Fibroblast of lung (primary cell): ENCODE measurements at regions not wholly inside any gene's neighbourhood (a gene's known extent, or its start where the extent isn't known, plus 50 kb on each side); places are given as distances from the start of the nearest gene placed in this dataset.

Source experiments
- DNase-seq, 2 donors: peaks; one replicate each; pipeline versions ENCODE4 v3.0.0 to v3.0.0-alpha.2; 2010; ENCODE audit warnings: low read depth in 2 of 2
- H2AFZ ChIP-seq: 2 replicates; pipeline ENCODE4 v1.5.1; 2012; ENCODE audit warnings: low read length, control low read depth, inconsistent platforms
- H3K27ac ChIP-seq: 2 replicates; pipeline ENCODE4 v1.5.1; 2011; ENCODE audit warnings: low read length, control low read depth; ENCODE audit not compliant: insufficient read depth
- H3K27me3 ChIP-seq: 2 replicates; pipeline ENCODE4 v1.5.1; 2011; ENCODE audit warnings: mild to moderate bottlenecking, low read length; ENCODE audit not compliant: control insufficient read depth, insufficient read depth
- H3K36me3 ChIP-seq: 2 replicates; pipeline ENCODE4 v1.5.1; 2011; ENCODE audit warnings: low read length; ENCODE audit not compliant: control insufficient read depth, insufficient read depth
- H3K4me1 ChIP-seq: 2 replicates; pipeline ENCODE4 v1.5.1; 2011; ENCODE audit warnings: low read length; ENCODE audit not compliant: control insufficient read depth, insufficient read depth; ENCODE audit errors: extremely low read depth
- H3K4me2 ChIP-seq: 2 replicates; pipeline ENCODE4 v1.5.1; 2011; ENCODE audit warnings: low read length, control low read depth; ENCODE audit not compliant: insufficient read depth; ENCODE audit errors: extremely low read depth
- H3K4me3 ChIP-seq, 4 experiments: fragments of 200-600 bp in 1 of 4; sonication (generic) in 1 of 4; replicated peaks in 1 of 4; 2 replicates each; pipeline ENCODE4 v1.5.1; 2011 to 2016; ENCODE audit warnings: low read length in 4 of 4, low read depth in 3 of 4, mild to moderate bottlenecking in 3 of 4, control low read depth in 2 of 4, inconsistent platforms in 1 of 4, mixed read lengths in 1 of 4; ENCODE audit not compliant: insufficient read depth in 1 of 4; ENCODE audit errors: control extremely low read depth in 1 of 4
- H3K79me2 ChIP-seq: 2 replicates; pipeline ENCODE4 v1.5.1; 2012; ENCODE audit warnings: mild to moderate bottlenecking, low read length, inconsistent platforms; ENCODE audit not compliant: control insufficient read depth, insufficient read depth
- H3K9ac ChIP-seq: 2 replicates; pipeline ENCODE4 v1.5.1; 2011; ENCODE audit warnings: mild to moderate bottlenecking, low read length, control low read depth; ENCODE audit not compliant: insufficient read depth
- H3K9me3 ChIP-seq: 2 replicates; pipeline ENCODE4 v1.5.1; 2012; ENCODE audit warnings: low read depth, low read length; ENCODE audit not compliant: control insufficient read depth, insufficient read depth
- H4K20me1 ChIP-seq: 2 replicates; pipeline ENCODE4 v1.5.1; 2011; ENCODE audit warnings: low read length; ENCODE audit not compliant: control insufficient read depth, insufficient read depth; ENCODE audit errors: extremely low read depth
- EZH2 ChIP-seq: IDR thresholded peaks from 2 replicates; pipeline ENCODE4 v1.5.1; 2012; ENCODE audit warnings: low read length, control low read depth, mild to moderate bottlenecking; ENCODE audit errors: missing control alignments
- TF ChIP-seq, protein P1 (sequence below), 2 donors: IDR thresholded peaks in 1 of 2; conservative IDR thresholded peaks in 1 of 2; 1 replicate in 1 of 2; 2 replicates in 1 of 2; pipeline ENCODE4 v1.5.1; 2011 to 2012; ENCODE audit warnings: low read length in 2 of 2, control low read depth in 1 of 2, inconsistent platforms in 1 of 2, low read depth in 1 of 2, mild to moderate bottlenecking in 1 of 2

DNA sequence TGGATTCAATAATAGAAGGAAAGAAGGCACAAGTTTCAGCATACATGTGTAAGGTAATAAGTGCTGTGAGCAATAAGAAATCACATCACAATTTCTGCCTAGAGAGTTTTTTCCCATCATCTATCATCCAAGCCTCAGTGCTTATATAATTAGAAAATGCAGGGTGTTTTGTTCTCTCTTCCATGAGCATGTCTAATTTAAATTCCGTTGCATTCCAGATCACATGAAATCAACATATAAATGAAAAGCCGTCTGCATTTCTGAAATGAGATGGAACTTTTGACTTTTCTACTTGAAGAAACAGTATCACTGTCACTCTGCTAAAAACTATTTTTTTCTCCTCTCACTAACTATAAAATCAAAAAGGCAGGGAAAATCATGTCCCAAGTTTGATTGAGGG is 74.5 kb upstream of the CD2AP start:
- H4K20me1 ChIP-seq: no peaks in the 10 kb centered on the region
- DNase-seq: no peak
- no peak overlapping the region for H2AFZ ChIP-seq
- no peaks in the 10 kb centered on the region for H3K79me2 ChIP-seq
- no peaks in the 10 kb centered on the region for H3K4me1 ChIP-seq
- no peaks in the 10 kb centered on the region for H3K9me3 ChIP-seq
- no peak overlapping the region for H3K9ac ChIP-seq
- H3K27ac ChIP-seq: no peak overlapping the region
- H3K4me2 ChIP-seq: no peak overlapping the region
- H3K27me3 ChIP-seq: no peaks in the 10 kb centered on the region
- no peaks in the 10 kb centered on the region for H3K36me3 ChIP-seq
- no peak overlapping the region for H3K4me3 ChIP-seq
- TF ChIP-seq EZH2: no peak
- TF ChIP-seq, protein P1, sequence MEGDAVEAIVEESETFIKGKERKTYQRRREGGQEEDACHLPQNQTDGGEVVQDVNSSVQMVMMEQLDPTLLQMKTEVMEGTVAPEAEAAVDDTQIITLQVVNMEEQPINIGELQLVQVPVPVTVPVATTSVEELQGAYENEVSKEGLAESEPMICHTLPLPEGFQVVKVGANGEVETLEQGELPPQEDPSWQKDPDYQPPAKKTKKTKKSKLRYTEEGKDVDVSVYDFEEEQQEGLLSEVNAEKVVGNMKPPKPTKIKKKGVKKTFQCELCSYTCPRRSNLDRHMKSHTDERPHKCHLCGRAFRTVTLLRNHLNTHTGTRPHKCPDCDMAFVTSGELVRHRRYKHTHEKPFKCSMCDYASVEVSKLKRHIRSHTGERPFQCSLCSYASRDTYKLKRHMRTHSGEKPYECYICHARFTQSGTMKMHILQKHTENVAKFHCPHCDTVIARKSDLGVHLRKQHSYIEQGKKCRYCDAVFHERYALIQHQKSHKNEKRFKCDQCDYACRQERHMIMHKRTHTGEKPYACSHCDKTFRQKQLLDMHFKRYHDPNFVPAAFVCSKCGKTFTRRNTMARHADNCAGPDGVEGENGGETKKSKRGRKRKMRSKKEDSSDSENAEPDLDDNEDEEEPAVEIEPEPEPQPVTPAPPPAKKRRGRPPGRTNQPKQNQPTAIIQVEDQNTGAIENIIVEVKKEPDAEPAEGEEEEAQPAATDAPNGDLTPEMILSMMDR (conservative IDR thresholded peaks at IDR 0.05 in 1 of 2, IDR thresholded peaks at IDR 0.05 in 1 of 2; ENCODE audit: low read depth in 1 of 2, low read length in 2 of 2): no peak

DNA sequence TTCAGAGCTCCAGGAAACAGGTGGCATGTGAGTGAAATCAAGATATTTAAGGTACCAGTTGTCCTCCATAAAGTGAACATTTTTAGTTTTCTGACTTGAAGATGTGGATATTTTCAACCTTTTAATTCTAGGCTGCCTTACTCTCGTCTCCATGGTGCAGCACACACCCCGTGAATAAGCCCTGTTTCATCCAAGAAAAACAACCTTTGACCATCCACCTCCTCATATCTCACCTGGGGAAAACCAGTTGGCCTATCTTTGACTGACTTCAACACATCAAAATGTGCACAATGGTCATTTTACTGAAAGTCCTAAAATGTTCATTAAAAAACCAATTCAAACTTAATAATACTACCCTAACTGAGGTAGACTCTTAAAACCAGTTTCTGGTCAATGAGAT is 73.8 kb upstream of the CD2AP start:
- no peak overlapping the region for H3K27ac ChIP-seq
- no peak overlapping the region for H3K4me2 ChIP-seq
- H3K79me2 ChIP-seq: no peaks in the 10 kb centered on the region
- no peaks in the 10 kb centered on the region for H3K9me3 ChIP-seq
- H3K4me1 ChIP-seq: no peaks in the 10 kb centered on the region
- H3K4me3 ChIP-seq: no peak overlapping the region
- H4K20me1 ChIP-seq: no peaks in the 10 kb centered on the region
- no peak overlapping the region for H2AFZ ChIP-seq
- no peak for DNase-seq
- TF ChIP-seq EZH2: no peak
- no peak overlapping the region for H3K9ac ChIP-seq
- H3K27me3 ChIP-seq: no peaks in the 10 kb centered on the region
- H3K36me3 ChIP-seq: no peaks in the 10 kb centered on the region

DNA sequence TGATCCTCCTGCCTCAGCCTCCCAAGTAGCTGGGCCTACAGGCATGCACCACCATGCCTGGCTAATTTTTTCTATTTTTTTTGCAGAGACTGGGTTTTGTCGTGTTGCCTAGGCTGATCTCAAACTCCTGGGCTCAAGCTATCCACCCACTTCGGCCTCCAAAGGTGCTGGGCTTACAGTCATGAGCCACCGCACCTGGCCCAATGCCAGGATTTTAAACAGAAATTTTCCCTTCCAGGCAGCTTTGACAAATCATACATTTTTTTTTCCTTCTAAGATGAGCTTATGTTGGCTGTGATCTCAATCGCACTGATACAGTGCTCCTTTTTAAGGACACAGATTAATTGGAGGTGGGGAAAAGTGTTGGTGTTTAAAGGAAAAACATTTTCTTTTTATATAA is 73.2 kb upstream of the CD2AP start:
- Histone ChIP-seq H2AFZ (no peak overlapping the region), H3K9me3 (no peaks in the 10 kb centered on the region), H3K4me3 (no peak overlapping the region), H3K4me2 (no peak overlapping the region), H3K27me3 (no peaks in the 10 kb centered on the region), H3K36me3 (no peaks in the 10 kb centered on the region), H3K79me2 (no peaks in the 10 kb centered on the region), H4K20me1 (no peaks in the 10 kb centered on the region), H3K4me1 (no peaks in the 10 kb centered on the region), H3K9ac (no peak overlapping the region), H3K27ac (no peak overlapping the region)
- no peak for DNase-seq
- TF ChIP-seq EZH2: no peak
- TF ChIP-seq, protein P1 (conservative IDR thresholded peaks at IDR 0.05 in 1 of 2, IDR thresholded peaks at IDR 0.05 in 1 of 2; ENCODE audit: low read depth in 1 of 2, low read length in 2 of 2): no peak
